Hematopoietic multipotent progenitor cell treated with erythropoietin and hydrocortisone succinate and interleukin-3 and kit ligand, for 17 days (in vitro differentiated cells): ENCODE measurements at regions not wholly inside any gene's neighbourhood (a gene's known extent, or its start where the extent isn't known, plus 50 kb on each side); places are given as distances from the start of the nearest gene placed in this dataset.

Source experiments
- DNase-seq: peaks from one replicate; pipeline ENCODE4 v3.0.0-alpha.2; 2015; ENCODE audit warnings: low spot score

DNA sequence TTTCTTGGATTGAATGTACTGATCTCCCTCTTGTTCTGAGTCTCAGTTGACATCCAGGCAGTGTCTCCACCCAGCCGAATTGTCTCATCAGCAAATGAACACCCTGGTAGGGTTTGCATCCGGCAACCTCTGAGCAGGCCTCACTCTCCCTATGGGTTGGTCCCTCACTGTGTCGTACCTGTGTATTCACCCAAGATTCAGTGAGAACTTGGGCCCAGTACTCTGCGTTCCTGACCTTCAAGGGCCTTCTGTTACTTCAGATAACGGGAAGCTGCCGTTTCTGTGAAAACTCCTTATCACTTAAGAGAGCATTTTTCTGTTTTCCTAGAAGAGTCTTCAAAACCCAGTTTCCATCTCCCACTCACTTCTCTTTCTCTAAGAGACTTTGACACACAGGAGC lies 915.6 kb downstream of the TBC1D22A start:
- DNase-seq: no peak

DNA sequence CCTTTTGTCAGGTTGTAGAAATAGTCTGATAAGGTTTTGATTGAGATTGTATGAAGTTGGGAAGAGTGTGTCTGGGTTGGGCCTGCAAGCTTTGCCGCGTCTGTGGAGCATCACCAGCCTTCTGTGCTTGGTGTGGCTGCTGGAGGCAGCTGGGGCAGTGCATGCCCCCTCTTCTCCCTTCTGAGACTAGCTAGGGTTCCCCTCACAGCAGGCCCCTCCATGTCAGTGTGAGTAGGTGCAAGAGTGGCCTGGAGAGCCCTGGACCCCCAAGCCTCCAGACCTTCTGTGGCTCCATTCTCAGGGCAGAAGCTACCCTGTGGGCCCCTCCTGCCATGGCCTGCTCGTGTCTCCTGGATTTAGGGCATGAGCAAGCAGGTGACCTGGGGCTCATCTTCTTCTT lies 914.2 kb downstream of the TBC1D22A start:
- DNase-seq: no peak

DNA sequence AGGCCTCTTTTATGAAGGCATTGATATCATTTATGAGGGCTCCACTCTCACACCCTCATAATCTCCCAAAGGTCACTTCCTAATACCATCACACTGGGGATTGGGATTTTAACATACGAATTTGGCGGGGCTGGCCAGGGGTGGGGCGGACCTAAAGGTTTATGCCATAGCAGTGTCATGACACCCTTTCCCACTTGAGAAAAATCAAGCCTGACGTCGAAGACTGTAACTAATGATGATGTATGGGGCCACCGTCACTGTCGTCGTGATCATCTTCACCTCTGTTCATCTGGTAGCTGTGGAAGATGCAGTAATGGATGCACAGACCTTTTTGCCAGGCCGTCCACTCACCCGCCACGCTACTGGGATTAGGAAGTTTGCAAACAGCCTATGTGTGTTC lies 912.1 kb downstream of the TBC1D22A start:
- no peak for DNase-seq

DNA sequence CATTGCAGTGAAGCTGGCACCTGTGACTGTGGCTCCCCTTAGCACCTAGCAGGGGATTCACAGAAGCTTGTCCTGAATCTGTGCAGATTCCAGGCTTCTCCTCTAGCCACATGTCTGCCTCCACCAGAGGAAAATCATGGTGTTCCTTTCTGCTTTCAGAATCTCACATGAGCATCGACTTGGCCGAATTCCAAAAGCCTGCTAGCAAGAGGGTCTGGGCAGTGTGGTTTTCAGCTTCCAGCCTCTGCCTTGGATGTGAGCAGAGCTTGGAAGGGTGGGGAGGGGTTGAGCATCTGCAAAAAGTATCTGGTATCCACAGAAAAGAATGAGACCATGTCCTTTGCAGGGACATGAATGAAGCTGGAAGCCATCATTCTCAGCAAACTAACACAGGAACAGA lies 911.1 kb downstream of the TBC1D22A start:
- DNase-seq: no peak

DNA sequence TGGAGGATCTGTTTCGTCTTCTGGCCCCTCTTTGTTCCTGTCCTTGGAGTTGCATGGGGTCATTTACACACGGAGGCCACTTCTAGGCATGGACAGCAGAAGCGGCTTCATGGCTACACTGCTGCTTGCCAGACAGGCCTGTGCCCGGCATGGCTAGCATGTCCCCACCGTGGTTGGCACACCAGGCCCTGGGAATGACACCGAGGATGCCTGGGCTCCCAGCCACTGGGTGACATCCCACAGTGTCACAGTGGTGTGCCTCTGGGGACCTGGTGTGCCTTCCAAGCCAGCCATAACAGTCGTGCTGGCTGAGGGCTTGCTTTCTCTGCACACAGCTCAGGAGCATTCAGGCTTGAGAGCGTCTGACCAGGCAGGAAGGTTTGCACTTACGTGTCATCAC lies 910.1 kb downstream of the TBC1D22A start:
- DNase-seq: no peak

DNA sequence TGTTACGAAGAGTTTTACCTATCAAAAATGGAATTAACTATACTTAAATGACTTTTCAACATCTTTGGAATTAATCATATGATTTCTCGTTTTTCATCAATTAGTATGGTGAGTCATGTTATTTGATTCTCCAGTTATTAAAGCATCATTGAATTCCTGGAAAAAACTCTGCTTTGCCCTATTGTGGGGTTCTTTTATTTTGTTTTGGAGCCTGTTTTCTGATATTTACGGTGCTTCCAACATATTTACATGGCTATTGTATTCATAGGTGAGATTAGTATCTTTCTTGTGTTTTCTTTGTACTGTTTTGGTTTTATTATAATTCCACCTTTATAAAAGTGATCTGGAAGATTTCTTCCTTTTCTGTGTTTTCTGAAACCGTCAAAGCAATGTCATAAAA lies 902.7 kb downstream of the TBC1D22A start:
- no peak for DNase-seq

DNA sequence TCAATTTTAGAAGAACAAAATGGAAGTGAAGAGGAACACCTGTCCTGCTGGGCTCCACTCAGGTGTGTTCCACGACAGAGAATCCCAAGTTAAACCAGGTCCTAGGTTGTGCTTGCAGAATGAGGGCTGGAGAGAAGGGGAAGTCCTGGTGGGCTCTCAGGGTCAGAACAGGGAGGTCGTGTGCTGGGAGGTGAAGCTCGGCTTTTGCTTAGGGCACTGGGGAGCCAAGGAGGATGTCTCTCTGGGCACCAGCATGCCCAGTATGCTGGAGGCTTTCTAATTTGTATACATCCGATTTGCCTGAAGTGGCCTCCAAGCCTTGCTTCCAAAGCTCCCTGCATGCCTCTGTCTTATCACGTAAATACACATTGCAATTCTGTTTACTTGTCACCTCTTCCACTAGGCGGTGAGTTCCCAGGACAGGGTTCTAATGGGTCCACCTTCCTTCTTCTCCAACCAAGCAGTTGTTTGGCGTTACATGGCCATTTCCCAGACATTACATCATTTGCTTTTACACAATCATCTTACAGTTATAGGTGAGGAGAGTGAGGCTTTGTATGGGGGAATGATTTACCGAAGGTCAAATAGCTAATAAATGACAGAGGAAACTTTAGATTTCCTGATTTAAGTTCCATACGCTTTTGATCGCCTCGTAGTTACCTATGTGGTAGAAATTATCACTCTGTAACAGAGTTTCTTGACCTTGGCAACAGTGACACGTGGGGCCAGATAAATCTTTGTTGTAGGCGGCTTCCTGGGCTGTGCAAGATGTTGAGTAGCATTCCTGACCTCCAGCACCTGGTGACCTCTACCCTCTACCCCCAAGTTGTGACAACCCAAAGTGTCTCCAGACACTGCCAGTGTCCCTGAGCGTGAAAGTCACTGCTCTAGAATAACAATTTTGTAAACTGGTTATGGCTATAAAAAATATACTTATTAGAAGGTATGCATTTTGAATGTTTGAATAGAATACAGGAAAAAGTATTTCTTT lies 901.5 kb downstream of the TBC1D22A start:
- no peak for DNase-seq

DNA sequence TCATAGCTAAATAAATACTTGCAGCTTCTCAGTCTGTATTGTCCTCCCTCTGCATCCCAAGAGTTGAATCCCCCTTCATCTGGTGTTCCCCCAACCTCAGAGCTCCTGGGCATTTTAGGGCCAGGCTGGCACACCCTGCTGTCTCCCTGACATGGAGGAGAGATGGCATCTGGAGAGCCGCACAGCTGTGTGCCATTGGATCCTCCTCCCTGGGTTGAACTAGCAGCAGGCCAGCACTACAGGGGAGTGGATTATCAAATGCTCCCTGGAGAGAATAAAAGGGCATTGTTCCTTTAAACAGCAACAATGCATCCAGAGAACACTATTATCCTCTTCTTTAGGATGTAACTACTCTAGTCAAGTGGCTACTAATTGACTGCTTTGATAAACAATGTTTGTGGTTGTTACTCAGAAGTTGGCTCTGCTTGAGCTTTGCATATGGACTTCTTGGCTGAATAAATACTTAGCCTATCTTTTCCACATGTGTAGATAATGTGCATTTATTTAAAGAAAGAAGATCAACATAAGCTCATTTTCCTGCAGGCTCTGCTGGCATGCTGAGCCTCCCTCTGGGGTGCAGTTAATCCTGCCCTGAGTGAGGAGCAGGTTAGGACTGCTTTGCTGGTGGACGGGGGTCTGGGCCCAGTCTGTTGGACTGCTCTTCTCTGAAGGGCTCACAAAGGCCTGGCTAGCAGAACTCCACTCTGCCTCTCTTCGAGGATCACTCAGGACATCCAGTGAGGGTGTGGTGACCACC lies 897.2 kb downstream of the TBC1D22A start:
- no peak for DNase-seq

DNA sequence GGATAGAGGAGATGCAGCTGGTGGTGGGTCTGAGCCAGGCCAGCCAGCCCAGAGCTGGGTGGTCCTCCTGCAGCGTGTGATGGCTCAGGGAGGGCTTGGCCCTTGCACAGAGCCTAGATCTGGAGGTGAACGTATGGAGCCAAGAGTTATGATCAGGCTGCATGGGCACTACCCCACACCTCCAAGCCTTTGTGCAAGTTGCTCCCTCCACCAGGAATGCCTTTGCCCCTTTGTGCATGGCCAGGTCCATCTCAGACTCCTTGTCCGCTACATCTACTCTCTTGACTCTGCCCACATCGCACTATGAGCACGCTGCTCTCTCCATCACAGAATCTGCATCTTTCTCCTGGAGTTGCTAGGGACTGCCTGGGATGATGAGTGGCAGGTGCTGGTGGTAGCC lies 895.7 kb downstream of the TBC1D22A start:
- no peak for DNase-seq

DNA sequence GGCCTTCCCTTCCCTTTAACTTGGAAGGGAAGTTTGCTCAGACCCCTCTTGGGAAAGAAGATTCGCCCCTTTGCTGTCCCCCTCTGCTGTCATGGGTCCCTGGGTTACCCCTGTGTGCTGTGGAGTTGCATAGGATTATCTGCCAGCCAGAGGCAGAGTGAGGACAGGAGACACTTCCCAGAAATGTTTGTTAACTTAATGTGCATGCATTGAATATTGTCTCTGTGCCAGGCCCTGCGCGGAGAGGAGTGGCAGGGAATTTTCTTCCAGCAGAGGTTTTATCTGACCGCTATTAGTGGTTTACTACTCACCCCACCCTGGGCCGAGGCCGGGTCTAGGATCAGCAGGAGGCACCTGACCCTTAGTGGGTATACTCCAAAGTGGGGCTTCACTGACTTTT lies 894.8 kb downstream of the TBC1D22A start:
- DNase-seq: no peak

DNA sequence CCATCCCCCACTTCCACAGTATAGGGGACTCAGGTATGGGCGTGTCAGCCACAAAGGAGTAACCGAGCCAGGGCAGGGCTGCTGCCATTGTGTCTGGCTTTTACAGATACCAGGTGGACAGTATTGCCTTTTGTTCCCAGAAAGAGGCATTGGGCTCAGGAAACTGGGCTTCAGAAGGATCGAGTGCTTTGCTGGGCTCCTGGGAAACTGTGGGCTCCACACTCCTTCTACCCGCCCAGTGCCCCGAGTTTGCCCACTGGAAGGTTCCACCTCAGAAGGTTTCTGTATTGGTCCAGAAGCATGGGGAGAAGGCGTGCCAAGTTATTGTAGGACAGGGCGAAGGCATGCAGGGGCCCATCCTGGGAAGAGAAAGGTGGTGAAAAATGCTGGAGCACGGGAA lies 894.4 kb downstream of the TBC1D22A start:
- no peak for DNase-seq

DNA sequence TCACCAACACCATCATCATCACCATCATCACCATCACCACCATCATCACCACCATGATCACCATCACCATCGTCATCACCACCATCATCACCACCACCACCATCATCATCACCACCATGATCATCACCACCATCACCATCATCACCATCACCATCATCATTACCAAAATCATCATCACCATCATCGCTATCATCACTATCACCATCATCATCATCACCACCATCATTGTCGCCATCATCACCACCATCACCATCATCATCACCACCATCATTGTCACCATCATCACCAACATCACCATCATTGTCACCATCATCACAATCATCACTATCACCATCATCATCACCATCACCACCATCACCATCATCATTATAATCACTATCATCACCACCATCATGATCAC lies 893.5 kb downstream of the TBC1D22A start:
- no peak for DNase-seq

DNA sequence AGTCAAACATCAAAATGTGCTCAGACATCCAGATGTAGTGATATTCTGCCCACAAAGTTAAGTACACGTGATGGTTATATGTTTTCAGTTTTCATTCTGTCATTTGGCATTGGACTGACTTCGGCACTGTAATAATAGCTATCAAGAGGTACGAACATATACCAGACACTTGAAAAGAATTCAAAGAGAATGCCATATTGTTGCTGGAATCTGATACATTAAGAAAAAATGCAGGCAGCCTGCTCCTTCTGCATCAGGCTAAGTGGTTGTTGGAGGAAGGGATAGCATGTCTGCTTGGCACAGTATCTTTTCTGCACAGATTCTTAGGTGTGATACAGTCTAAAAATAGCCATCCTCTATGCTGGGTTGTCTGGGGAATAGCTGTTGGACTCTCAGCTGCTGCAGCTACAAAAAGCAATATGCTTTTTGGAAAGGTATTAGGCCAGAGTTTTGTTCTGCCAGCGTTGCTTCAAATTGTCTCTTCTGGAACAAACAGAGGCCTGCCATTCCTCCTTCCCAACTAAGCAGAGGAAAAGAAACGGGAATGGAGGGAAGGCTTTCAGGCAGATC lies 892.6 kb downstream of the TBC1D22A start:
- no peak for DNase-seq

DNA sequence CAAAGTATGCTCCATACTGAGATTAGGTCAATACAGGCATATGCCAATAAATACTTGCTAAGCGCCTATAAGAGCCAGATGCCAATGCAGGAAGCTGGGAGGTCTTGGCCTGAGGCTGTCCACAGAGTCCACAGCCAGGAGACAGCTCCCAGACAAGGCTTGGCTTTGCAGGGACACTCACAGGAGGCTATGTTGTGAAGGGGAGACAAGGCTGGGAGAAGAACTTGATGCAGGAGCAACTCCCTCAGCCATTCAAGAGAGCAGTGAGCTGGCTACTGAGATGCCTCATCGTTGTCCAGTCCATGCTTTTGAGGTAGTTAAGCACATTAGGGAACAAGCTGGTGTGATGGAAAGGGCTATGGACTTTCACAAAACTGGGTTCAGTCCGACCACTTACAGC lies 891.5 kb downstream of the TBC1D22A start:
- DNase-seq: no peak

DNA sequence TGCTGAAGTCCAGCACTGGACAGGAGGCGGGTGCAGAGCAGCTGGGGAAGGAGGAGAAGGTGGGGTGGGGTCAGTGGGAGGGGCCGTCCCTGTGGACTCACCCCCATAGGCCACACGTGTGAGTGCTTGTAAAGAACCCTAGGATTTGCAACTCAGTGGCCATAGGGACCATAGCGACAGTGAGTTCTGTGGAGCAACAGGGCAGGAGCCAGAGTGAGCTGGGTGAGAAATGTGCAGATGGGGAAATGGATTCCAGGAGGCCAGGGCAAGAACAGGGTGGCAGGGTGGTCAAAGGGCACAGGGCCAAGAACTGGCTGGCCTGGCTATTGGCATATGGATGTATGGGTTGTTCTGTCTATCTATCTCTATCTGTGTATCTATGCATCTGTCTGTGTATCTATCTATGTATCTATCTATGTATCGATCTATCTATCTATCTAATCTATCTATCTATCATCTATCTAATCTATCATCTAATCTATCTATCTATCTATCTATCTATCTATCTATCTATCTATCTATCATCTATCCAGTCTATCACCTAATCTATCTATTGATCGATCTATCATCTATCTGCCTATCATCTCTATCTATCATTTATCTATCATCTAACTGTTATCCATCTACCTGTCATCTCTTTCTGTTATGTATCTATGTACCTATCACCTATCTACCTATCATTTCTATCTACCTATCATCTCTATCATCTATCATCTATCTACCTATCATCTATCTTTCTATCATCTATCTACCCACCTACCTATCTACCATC lies 889.0 kb downstream of the TBC1D22A start:
- DNase-seq: no peak

DNA sequence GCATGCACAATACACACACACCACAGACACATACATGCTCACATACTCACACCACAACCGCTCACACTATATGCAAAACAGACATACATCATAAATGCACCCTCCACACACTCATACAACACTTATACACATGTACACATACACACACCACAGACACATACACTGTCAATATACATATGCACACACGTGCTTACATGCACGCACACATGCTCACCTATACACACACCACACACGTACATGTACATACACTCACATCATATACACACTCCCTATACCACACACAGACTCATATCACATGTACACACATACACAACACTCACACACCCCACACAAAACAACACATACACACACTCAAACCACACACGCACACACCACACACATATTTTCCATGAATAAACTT lies 885.3 kb downstream of the TBC1D22A start:
- DNase-seq: no peak

DNA sequence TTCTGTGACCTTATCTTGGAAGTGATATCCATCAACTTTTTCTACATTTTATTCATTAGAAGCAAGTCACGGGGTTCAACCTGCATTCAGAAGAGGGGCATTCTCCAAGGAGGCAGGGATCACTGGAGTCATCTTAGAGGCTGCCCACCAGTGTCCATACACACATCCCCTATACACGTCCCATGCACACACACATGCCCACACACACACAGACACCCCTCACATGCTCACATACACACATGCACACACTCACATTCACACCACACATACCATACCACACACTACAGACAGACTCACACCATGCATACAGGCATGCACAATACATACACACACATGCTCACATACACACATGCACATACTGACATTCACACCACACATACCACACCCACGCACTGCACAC lies 884.7 kb downstream of the TBC1D22A start:
- DNase-seq: no peak

DNA sequence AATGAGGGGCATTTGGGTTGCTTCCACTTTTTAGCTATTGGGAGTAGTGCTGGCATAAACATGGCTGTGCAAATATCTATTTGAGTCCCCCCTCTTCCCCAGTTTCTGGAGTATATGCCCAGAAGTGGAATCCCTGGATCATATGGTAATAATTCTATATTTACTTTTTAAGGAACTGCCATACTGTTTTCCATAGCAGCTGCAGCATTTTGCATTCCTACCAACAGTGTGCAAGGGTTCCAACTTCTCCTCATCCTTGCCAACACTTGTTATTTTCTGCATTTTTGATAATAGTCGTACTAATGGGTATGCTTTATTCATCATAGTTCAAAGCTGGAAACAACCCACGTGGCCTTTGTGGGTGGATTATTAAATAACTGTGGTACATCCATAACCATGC lies 883.5 kb downstream of the TBC1D22A start:
- DNase-seq: no peak

DNA sequence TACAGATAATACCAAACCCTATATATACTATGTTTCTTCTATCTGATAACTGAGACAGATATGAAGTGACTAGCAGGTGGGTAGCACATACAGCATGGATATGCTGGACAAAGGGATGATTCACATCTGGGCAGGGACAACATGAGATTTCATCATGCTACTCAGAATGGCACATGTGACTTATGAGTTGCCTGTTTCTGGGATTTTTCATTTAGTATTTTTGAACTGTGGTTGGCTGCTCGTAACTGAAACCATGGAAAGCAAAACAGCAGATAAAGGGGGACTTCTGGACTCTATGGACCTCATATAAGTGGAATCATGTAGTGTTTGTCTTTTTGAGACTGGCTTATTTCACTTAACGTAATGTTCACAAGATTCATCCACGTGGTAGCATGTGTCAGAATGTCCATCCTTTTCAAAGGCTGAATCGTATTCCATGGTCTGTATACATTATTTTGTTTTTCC lies 883.0 kb downstream of the TBC1D22A start:
- no peak for DNase-seq

DNA sequence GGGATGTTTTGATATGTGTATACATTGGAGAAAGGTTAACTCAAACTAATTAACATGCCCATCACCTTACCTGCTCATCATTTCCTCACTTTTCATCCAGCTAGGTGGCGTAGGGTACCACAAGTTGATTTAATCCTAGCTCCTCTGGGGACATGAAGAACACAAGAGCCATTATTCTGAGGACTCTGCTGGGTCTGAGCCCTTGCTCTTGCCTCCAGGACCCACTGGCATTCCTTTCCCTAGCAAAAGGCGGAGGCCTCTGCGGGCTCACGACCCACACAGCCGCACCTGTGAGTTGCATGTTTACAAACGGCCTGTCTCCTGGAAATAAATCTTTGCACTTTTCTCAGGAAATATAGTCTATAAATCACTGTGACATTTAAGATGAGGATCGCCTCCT lies 871.9 kb downstream of the TBC1D22A start:
- no peak for DNase-seq

DNA sequence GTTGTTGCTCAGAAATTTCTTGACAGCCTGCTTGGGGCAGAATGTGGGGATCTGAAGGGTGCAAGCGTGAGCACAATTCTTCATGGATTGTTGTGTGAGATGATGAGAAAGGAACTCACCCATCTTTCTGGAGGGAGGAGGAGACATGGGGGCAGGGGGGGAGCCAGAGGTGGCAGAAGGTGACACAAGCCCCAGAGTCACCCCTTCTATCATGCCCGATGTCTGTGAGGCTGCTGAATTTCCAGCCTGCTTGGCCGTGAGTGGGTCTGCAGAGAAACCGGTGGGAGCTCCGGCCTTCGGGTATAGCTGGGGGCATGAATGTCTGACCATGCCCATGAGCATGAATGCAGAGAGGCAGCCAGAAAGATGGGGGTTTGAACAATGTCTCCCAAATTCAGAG lies 870.7 kb downstream of the TBC1D22A start:
- no peak for DNase-seq

DNA sequence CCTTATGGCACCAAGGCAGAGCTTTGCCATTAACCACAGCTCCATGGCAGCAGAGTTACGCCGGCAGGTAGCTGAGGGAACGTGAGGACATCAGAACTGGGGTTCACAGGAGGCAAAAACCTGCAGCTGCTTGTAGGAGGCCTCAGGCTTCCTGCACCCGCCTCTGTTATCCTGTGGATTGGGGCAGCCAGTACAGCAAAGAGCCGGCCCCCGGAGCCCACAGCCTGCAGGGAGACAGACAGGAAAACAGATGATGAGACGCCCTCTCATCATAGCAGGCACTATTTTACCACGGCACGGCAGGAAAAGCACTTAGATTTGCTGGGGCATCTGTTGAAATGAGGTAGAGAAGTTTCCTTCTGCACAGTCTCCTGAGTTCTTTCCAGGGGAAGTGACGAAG lies 870.3 kb downstream of the TBC1D22A start:
- DNase-seq: no peak
